DOHH2 (cell line): ENCODE measurements at regions not wholly inside any gene's neighbourhood (a gene's known extent, or its start where the extent isn't known, plus 50 kb on each side); places are given as distances from the start of the nearest gene placed in this dataset.

Source experiments
- EZH2phosphoT487 ChIP-seq: fragments of 200-600 bp; sonication (generic); IDR thresholded peaks from 2 replicates; pipeline ENCODE4 v1.6.1; 2017; ENCODE audit warnings: borderline replicate concordance, mild to moderate bottlenecking, antibody characterized with exemption, low read length, moderate library complexity, mixed read lengths
- TF ChIP-seq, protein P1 (sequence below): fragments of 200-600 bp; sonication (generic); IDR thresholded peaks from one replicate; pipeline ENCODE4 v1.5.1; 2014; ENCODE audit warnings: antibody characterized with exemption, mild to moderate bottlenecking, low read depth, low read length; ENCODE audit not compliant: poor library complexity, severe bottlenecking

GRCh38 chrX:10049236-10049635 is 82.1 kb downstream of the CLDN34 start:
- TF ChIP-seq, protein P1, sequence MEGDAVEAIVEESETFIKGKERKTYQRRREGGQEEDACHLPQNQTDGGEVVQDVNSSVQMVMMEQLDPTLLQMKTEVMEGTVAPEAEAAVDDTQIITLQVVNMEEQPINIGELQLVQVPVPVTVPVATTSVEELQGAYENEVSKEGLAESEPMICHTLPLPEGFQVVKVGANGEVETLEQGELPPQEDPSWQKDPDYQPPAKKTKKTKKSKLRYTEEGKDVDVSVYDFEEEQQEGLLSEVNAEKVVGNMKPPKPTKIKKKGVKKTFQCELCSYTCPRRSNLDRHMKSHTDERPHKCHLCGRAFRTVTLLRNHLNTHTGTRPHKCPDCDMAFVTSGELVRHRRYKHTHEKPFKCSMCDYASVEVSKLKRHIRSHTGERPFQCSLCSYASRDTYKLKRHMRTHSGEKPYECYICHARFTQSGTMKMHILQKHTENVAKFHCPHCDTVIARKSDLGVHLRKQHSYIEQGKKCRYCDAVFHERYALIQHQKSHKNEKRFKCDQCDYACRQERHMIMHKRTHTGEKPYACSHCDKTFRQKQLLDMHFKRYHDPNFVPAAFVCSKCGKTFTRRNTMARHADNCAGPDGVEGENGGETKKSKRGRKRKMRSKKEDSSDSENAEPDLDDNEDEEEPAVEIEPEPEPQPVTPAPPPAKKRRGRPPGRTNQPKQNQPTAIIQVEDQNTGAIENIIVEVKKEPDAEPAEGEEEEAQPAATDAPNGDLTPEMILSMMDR: no peak
- TF ChIP-seq EZH2phosphoT487: no peak
